HepG2 (cell line): ENCODE measurements at regions not wholly inside any gene's neighbourhood (a gene's known extent, or its start where the extent isn't known, plus 50 kb on each side); places are given as distances from the start of the nearest gene placed in this dataset.

ENCODE experiments used
- ATAC-seq: fragments of 200-7000 bp; cut with Tn5 transposase; 3 replicates; pipeline ENCODE4 v1.9.1; 2020; ENCODE audit warnings: mild to moderate bottlenecking, moderate library complexity
- BruUV-seq: library from RNA; stranded (reverse); fragments of 400-500 nt; replicated peaks from 2 replicates; lab custom pipeline; 2021; lab: Mats Ljungman, UMichigan
- CTCF ChIA-PET: fragments of 300-600 bp; formaldehyde crosslinking; extraction: SDS; loops from one replicate; lab custom pipeline; 2021; ENCODE audit warnings: low total read pairs, inconsistent platforms, low intra/inter-chr PET ratio; lab: Yijun Ruan, JAX
- POLR2A ChIA-PET: fragments of 350-600 bp; sonication (Branson Sonifier 250); formaldehyde crosslinking; loops from one replicate; lab custom pipeline; 2020; ENCODE audit warnings: antibody characterized with exemption, inconsistent platforms; lab: Yijun Ruan, JAX
- DNase-seq: peaks from one replicate; pipeline ENCODE4 v3.0.0-alpha.2; 2015; ENCODE audit warnings: low spot score
- FAIRE-seq: peaks from 3 replicates; lab custom pipeline; 2011; peaks lifted over from hg19 to GRCh38; lab: Jason Lieb, UNC
- H2AFZ ChIP-seq: one replicate; pipeline ENCODE4 v1.6.1; 2011; ENCODE audit warnings: low read length, inconsistent platforms
- H3K27ac ChIP-seq: fragments of 300-600 bp; 3 replicates; pipeline ENCODE4 v1.8.0; 2011; ENCODE audit warnings: mixed run types, mild to moderate bottlenecking, mixed read lengths, low read length, inconsistent platforms; ENCODE audit not compliant: insufficient read depth; ENCODE audit errors: extremely low read length
- H3K27me3 ChIP-seq, 2 experiments: fragments of 200-600 bp in 1 of 2; 2 replicates in 1 of 2; 3 replicates in 1 of 2; pipeline versions ENCODE4 v1.6.0 to v1.8.0; 2011; ENCODE audit warnings: low read length in 2 of 2, mild to moderate bottlenecking in 2 of 2, moderate library complexity in 2 of 2, inconsistent platforms in 1 of 2; ENCODE audit not compliant: insufficient read depth in 2 of 2, control insufficient read depth in 1 of 2
- H3K36me3 ChIP-seq, 2 experiments: fragments of 200-600 bp in 1 of 2; replicated peaks in 1 of 2; 2 replicates in 1 of 2; 3 replicates in 1 of 2; pipeline versions ENCODE4 v1.5.1 to v1.8.0; 2011; ENCODE audit warnings: low read length in 2 of 2, inconsistent platforms in 1 of 2; ENCODE audit not compliant: insufficient read depth in 2 of 2, control insufficient read depth in 1 of 2
- H3K4me1 ChIP-seq: 2 replicates; pipeline ENCODE4 v1.5.1; 2012; ENCODE audit warnings: low read length, inconsistent platforms; ENCODE audit not compliant: insufficient read depth
- H3K4me2 ChIP-seq: 2 replicates; pipeline ENCODE4 v1.6.0; 2011; ENCODE audit warnings: low read depth, low read length, inconsistent platforms
- H3K4me3 ChIP-seq, 3 experiments: fragments of 200-600 bp in 1 of 3; sonication (generic), shearing (Covaris generic) in 1 of 3; replicated peaks in 1 of 3; 2 replicates each; pipeline ENCODE4 v1.5.1; 2011 to 2016; ENCODE audit warnings: low read length in 3 of 3, inconsistent platforms in 2 of 3, low read depth in 2 of 3, mild to moderate bottlenecking in 2 of 3, control low read depth in 1 of 3, mixed read lengths in 1 of 3; ENCODE audit not compliant: insufficient read depth in 1 of 3
- H3K79me2 ChIP-seq: one replicate; pipeline ENCODE4 v1.6.1; 2011; ENCODE audit warnings: low read length, inconsistent platforms; ENCODE audit not compliant: insufficient read depth
- H3K9ac ChIP-seq: 2 replicates; pipeline ENCODE4 v1.6.0; 2011; ENCODE audit warnings: mild to moderate bottlenecking, low read depth, low read length, inconsistent platforms; ENCODE audit not compliant: insufficient read depth
- H3K9me3 ChIP-seq: 2 replicates; pipeline ENCODE4 v1.5.1; 2012; ENCODE audit warnings: mild to moderate bottlenecking, low read length
- H4K20me1 ChIP-seq: 2 replicates; pipeline ENCODE4 v1.6.0; 2011; ENCODE audit warnings: inconsistent platforms, mild to moderate bottlenecking, low read length, moderate library complexity; ENCODE audit not compliant: insufficient read depth
- BRCA1 ChIP-seq: sonication (generic); formaldehyde crosslinking; IDR thresholded peaks from 2 replicates; pipeline ENCODE4 v1.4.0; 2020; ENCODE audit warnings: missing genetic modification reagents
- CHCHD3 ChIP-seq: sonication (generic); formaldehyde crosslinking; IDR thresholded peaks from 2 replicates; pipeline ENCODE4 v1.8.0; 2022; ENCODE audit warnings: mild to moderate bottlenecking, missing genetic modification reagents, moderate library complexity
- CHD2 ChIP-seq: IDR thresholded peaks from 2 replicates; pipeline ENCODE4 v1.6.1; 2011; ENCODE audit warnings: low read depth, low read length, improper control_type of control experiment
- HOXA5 ChIP-seq: sonication (generic); formaldehyde crosslinking; IDR thresholded peaks from 2 replicates; pipeline ENCODE4 v1.4.0; 2020; ENCODE audit warnings: missing genetic modification reagents
- ZFP90 ChIP-seq: sonication (generic); formaldehyde crosslinking; IDR thresholded peaks from 2 replicates; pipeline ENCODE4 v1.8.0; 2022; ENCODE audit warnings: missing genetic modification reagents, mild to moderate bottlenecking, inconsistent platforms, borderline replicate concordance
- ZFY ChIP-seq: sonication (generic); formaldehyde crosslinking; IDR thresholded peaks from 2 replicates; pipeline ENCODE4 v1.4.0; 2020; ENCODE audit warnings: missing genetic modification reagents
- ZNF343 ChIP-seq: sonication (generic); formaldehyde crosslinking; IDR thresholded peaks from 2 replicates; pipeline ENCODE4 v1.4.0; 2020; ENCODE audit warnings: mild to moderate bottlenecking, missing genetic modification reagents
- ZNF761 ChIP-seq: sonication (generic); formaldehyde crosslinking; conservative IDR thresholded peaks from 2 replicates; pipeline ENCODE4 v1.4.0; 2020; ENCODE audit warnings: mild to moderate bottlenecking, missing genetic modification reagents
- in situ Hi-C: cut with HindIII; loops from 2 replicates; pipeline ENCODE4 v1.10.0; 2017; ENCODE audit warnings: low pct_unique_long_range_greater_than_20kb; ENCODE audit not compliant: extremely low pct_ligation_motif_present
- intact Hi-C: fragments of 100-400 bp; cut with micrococcal nuclease; formaldehyde crosslinking; loops from one replicate; pipeline ENCODE4 v1.10.0; 2022; ENCODE audit not compliant: unreplicated experiment
- TF ChIP-seq, protein P1 (sequence below): sonication (generic); formaldehyde crosslinking; IDR thresholded peaks from 2 replicates; pipeline ENCODE4 v1.4.0; 2020; ENCODE audit warnings: mild to moderate bottlenecking, low read depth, missing genetic modification reagents
- TF ChIP-seq, protein P2 (sequence below): sonication (generic); formaldehyde crosslinking; IDR thresholded peaks from 2 replicates; pipeline ENCODE4 v1.9.0; 2021; ENCODE audit warnings: mild to moderate bottlenecking, missing genetic modification reagents
- TF ChIP-seq, protein P3 (sequence below): sonication (generic); formaldehyde crosslinking; IDR thresholded peaks from 2 replicates; pipeline ENCODE4 v1.5.0; 2020; ENCODE audit warnings: missing genetic modification reagents
- TF ChIP-seq, protein P4 (sequence below): sonication (generic); formaldehyde crosslinking; IDR thresholded peaks from 2 replicates; pipeline ENCODE4 v1.8.0; 2022; ENCODE audit warnings: mild to moderate bottlenecking, missing genetic modification reagents; ENCODE audit not compliant: insufficient replicate concordance

DNA sequence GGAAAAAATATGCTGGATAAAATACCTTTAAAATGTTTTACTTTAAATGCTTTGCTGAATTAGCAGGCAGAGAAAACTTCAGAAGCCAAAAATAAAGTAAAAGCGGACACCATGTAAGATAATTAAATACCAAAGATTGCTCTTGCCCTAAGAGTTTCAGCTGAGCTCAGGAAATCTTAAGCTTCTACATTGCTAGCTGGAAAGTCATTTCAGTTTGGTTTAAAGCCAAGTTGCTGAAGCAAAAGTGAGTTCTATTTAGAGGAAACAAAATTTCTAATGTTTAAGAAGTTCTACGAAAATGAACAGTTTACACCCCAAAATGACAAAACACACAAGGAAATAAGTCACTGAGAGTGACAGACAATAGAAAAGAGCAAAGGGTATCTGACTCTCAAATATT, 310.0 kb downstream of the ADAMTS20 start (continued):
- TF ChIP-seq, protein P1, sequence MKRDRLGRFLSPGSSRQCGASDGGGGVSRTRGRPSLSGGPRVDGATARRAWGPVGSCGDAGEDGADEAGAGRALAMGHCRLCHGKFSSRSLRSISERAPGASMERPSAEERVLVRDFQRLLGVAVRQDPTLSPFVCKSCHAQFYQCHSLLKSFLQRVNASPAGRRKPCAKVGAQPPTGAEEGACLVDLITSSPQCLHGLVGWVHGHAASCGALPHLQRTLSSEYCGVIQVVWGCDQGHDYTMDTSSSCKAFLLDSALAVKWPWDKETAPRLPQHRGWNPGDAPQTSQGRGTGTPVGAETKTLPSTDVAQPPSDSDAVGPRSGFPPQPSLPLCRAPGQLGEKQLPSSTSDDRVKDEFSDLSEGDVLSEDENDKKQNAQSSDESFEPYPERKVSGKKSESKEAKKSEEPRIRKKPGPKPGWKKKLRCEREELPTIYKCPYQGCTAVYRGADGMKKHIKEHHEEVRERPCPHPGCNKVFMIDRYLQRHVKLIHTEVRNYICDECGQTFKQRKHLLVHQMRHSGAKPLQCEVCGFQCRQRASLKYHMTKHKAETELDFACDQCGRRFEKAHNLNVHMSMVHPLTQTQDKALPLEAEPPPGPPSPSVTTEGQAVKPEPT: no peak
- TF ChIP-seq ZFP90 (CRISPR knock-in tag): no peak
- TF ChIP-seq, protein P2, sequence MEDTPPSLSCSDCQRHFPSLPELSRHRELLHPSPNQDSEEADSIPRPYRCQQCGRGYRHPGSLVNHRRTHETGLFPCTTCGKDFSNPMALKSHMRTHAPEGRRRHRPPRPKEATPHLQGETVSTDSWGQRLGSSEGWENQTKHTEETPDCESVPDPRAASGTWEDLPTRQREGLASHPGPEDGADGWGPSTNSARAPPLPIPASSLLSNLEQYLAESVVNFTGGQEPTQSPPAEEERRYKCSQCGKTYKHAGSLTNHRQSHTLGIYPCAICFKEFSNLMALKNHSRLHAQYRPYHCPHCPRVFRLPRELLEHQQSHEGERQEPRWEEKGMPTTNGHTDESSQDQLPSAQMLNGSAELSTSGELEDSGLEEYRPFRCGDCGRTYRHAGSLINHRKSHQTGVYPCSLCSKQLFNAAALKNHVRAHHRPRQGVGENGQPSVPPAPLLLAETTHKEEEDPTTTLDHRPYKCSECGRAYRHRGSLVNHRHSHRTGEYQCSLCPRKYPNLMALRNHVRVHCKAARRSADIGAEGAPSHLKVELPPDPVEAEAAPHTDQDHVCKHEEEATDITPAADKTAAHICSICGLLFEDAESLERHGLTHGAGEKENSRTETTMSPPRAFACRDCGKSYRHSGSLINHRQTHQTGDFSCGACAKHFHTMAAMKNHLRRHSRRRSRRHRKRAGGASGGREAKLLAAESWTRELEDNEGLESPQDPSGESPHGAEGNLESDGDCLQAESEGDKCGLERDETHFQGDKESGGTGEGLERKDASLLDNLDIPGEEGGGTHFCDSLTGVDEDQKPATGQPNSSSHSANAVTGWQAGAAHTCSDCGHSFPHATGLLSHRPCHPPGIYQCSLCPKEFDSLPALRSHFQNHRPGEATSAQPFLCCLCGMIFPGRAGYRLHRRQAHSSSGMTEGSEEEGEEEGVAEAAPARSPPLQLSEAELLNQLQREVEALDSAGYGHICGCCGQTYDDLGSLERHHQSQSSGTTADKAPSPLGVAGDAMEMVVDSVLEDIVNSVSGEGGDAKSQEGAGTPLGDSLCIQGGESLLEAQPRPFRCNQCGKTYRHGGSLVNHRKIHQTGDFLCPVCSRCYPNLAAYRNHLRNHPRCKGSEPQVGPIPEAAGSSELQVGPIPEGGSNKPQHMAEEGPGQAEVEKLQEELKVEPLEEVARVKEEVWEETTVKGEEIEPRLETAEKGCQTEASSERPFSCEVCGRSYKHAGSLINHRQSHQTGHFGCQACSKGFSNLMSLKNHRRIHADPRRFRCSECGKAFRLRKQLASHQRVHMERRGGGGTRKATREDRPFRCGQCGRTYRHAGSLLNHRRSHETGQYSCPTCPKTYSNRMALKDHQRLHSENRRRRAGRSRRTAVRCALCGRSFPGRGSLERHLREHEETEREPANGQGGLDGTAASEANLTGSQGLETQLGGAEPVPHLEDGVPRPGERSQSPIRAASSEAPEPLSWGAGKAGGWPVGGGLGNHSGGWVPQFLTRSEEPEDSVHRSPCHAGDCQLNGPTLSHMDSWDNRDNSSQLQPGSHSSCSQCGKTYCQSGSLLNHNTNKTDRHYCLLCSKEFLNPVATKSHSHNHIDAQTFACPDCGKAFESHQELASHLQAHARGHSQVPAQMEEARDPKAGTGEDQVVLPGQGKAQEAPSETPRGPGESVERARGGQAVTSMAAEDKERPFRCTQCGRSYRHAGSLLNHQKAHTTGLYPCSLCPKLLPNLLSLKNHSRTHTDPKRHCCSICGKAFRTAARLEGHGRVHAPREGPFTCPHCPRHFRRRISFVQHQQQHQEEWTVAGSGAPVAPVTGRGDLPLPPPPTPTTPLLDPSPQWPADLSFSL: no peak
- TF ChIP-seq, all 625 proteins: peak for 0

DNA sequence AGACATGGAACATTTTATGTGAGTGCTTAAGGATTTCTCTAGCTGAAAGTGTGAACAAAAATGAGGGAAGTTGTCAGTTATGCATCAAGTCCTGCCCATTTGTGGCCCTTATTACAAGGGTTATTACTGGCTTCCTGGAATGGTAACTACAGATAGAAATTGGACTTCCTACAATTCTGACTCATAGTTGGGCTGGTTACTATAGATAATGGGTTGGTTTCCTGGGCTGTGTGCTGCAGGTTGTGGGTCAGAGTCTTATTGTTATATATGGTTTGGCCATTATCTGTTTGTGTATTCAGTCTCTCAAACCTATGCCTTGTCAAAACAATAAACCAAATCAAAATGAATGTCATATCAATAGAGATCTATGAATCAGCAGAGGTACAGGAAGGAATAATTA, 313.7 kb downstream of the ADAMTS20 start:
- H3K9ac ChIP-seq: no peak overlapping the region
- FAIRE-seq: no peak
- H3K27me3 ChIP-seq: no peaks in the 10 kb centered on the region
- no peaks in the 10 kb centered on the region for H3K4me1 ChIP-seq
- DNase-seq: no peak
- H2AFZ ChIP-seq: no peak overlapping the region
- in situ Hi-C loops: no loop called here
- POLR2A ChIA-PET: no interaction called here
- no TSS peak for BruUV-seq
- no peaks in the 10 kb centered on the region for H4K20me1 ChIP-seq
- no peaks in the 10 kb centered on the region for H3K79me2 ChIP-seq
- H3K4me2 ChIP-seq: no peak overlapping the region
- ATAC-seq: no peak
- intact Hi-C loops: no loop called here
- no peaks in the 10 kb centered on the region for H3K36me3 ChIP-seq
- CTCF ChIA-PET: no interaction called here
- no peak overlapping the region for H3K4me3 ChIP-seq
- H3K9me3 ChIP-seq: no peaks in the 10 kb centered on the region
- H3K27ac ChIP-seq: no peak overlapping the region
- TF ChIP-seq CHD2: no peak
- TF ChIP-seq BRCA1 (CRISPR knock-in tag): no peak
- TF ChIP-seq, protein P3, sequence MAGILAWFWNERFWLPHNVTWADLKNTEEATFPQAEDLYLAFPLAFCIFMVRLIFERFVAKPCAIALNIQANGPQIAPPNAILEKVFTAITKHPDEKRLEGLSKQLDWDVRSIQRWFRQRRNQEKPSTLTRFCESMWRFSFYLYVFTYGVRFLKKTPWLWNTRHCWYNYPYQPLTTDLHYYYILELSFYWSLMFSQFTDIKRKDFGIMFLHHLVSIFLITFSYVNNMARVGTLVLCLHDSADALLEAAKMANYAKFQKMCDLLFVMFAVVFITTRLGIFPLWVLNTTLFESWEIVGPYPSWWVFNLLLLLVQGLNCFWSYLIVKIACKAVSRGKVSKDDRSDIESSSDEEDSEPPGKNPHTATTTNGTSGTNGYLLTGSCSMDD: no peak
- no peak for TF ChIP-seq HOXA5
- TF ChIP-seq CHCHD3: no peak
- TF ChIP-seq ZFY (CRISPR knock-in tag): no peak
- TF ChIP-seq ZNF761: no peak
- TF ChIP-seq, protein P4, sequence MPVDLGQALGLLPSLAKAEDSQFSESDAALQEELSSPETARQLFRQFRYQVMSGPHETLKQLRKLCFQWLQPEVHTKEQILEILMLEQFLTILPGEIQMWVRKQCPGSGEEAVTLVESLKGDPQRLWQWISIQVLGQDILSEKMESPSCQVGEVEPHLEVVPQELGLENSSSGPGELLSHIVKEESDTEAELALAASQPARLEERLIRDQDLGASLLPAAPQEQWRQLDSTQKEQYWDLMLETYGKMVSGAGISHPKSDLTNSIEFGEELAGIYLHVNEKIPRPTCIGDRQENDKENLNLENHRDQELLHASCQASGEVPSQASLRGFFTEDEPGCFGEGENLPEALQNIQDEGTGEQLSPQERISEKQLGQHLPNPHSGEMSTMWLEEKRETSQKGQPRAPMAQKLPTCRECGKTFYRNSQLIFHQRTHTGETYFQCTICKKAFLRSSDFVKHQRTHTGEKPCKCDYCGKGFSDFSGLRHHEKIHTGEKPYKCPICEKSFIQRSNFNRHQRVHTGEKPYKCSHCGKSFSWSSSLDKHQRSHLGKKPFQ (CRISPR knock-in tag): no peak
- no peak for TF ChIP-seq ZNF343
